ENCODE measurements at regions not wholly inside any gene's neighbourhood (a gene's known extent, or its start where the extent isn't known, plus 50 kb on each side); places are given as distances from the start of the nearest gene placed in this dataset.
A peak's percentile ranks its signal among the peaks of the same experiment; 100 is the strongest.

DNA sequence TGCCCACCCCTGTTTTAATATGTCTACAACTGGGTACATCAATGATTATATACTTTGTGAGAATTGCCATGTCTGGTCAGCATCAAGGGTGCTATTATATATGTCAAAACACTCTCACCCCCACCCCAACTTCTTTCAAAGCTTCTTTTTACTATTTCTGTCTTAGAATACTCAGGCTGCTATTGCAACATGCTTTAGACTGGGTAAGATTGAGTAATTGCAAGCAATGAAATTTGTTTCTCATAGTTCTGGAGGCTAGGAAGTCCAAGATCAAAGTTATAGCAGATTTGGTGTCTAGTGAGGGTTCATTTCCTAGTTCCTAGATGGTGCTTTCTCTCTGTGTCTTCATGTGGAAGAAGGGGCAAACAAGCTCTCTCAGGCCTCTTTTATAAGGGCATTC lies 100.5 kb upstream of the KCNK1 start:
- no peak for DNase-seq (ENCODE audit: low read depth)
- TF ChIP-seq, protein P1, sequence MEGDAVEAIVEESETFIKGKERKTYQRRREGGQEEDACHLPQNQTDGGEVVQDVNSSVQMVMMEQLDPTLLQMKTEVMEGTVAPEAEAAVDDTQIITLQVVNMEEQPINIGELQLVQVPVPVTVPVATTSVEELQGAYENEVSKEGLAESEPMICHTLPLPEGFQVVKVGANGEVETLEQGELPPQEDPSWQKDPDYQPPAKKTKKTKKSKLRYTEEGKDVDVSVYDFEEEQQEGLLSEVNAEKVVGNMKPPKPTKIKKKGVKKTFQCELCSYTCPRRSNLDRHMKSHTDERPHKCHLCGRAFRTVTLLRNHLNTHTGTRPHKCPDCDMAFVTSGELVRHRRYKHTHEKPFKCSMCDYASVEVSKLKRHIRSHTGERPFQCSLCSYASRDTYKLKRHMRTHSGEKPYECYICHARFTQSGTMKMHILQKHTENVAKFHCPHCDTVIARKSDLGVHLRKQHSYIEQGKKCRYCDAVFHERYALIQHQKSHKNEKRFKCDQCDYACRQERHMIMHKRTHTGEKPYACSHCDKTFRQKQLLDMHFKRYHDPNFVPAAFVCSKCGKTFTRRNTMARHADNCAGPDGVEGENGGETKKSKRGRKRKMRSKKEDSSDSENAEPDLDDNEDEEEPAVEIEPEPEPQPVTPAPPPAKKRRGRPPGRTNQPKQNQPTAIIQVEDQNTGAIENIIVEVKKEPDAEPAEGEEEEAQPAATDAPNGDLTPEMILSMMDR (IDR thresholded peaks at IDR 0.05; ENCODE audit: low read length, missing control alignments): no peak
- H3K4me3 ChIP-seq (replicated peaks; ENCODE audit: low read depth, low read length): no peak overlapping the region

DNA sequence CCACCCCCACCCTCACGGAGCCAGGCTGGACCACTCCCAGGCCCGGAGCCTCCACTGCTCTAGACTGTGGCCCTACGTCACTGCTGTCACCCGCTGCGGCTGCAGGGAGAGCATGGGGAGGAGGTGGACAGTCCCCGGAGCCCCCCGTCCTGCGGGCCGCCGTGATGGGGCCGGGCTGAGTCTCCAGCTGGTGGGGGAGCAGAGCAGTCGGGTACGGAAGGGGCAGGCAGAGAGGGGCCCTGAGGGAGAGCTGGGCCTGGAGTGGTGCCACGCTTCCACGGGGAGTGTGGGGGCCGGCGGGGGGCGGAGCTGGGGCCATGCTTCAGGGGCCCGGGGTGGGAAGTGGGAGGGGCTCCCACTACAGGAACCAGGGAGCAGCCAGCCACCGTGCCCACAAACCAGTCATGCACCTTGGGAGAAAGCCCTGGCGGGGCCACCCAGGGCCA lies 98.9 kb upstream of the KCNK1 start:
- no peak overlapping the region for H3K4me3 ChIP-seq (replicated peaks; ENCODE audit: low read depth, low read length)
- TF ChIP-seq, protein P1 (IDR thresholded peaks at IDR 0.05; ENCODE audit: low read length, missing control alignments): no peak
- DNase-seq (ENCODE audit: low read depth): no peak

DNA sequence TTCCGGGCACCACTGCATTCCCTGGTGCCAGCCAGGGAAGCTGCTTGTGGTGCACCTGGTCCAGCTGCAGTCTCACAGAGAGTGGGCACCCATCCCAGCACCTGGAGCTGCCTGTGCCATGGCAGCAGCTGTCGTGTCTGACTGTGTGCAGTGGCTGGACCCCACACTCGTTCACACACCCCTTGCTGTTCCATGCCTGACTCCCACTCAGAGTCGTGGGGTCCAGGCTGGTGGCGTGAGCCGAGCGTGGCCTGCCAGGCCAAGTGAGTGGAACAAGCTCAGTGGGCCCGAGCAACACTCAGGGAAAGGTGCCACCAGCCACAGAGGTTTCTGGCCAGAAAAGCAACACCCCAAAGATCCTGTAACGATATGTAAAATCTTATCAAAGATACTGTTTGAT lies 97.2 kb upstream of the KCNK1 start:
- TF ChIP-seq, protein P1 (IDR thresholded peaks at IDR 0.05; ENCODE audit: low read length, missing control alignments): no peak
- no peak overlapping the region for H3K4me3 ChIP-seq (replicated peaks; ENCODE audit: low read depth, low read length)
- no peak for DNase-seq (ENCODE audit: low read depth)

GRCh38 chr1:233518344-233518743 lies 95.6 kb upstream of the KCNK1 start:
- DNase-seq (ENCODE audit: low read depth): no peak
- no peak overlapping the region for H3K4me3 ChIP-seq (replicated peaks; ENCODE audit: low read depth, low read length)
- TF ChIP-seq, protein P1 (IDR thresholded peaks at IDR 0.05; ENCODE audit: low read length, missing control alignments): peak; percentile 16

DNA sequence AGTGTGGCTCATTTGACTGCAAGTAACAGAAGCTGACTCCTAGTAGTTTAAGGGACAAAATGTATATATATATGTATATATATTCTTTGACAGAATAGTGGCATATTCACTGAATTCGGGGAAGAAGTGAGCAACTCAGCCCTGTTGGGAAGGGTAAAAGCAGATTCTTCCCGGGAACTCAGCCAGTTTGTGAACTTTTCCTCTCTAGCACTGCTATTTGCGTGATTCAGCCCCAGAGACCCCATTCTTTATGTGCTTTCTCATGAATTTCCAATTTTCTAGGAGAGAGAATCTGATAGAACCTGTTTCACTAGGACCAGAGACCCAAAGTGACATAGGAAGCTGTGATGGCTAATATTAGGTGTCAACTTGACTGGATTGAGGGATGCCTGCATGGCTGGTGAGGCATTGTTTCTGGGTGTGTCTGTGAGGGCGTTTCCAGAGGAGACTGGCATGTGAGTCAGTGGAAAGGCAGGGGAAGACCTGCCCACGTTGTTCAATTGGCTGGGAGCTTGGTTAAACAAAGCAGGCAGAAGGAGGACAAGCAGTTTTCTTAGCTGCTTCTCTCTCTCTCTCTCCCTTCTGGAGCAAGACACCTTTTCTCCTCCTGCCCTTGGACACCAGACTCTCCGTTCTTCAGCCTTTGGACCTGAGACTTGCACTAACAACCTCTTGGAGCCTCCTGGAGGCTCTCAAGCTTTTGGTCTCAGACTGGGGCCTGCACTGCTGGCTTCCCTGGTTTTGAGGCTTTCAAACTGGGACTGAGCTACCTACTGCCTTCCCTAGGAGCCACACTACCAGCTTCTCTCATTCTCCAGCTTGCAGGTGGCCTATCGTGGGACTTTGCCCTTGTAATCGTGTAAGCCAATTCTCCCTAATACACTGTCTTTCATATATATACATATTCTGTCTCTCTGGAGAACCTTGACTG lies 93.4 kb upstream of the KCNK1 start:
- TF ChIP-seq, protein P1 (IDR thresholded peaks at IDR 0.05; ENCODE audit: low read length, missing control alignments): no peak
- no peak for DNase-seq (ENCODE audit: low read depth)
- H3K4me3 ChIP-seq (replicated peaks; ENCODE audit: low read depth, low read length): no peak overlapping the region

GRCh38 chr1:233523047-233523446 lies 90.9 kb upstream of the KCNK1 start:
- TF ChIP-seq, protein P1 (IDR thresholded peaks at IDR 0.05; ENCODE audit: low read length, missing control alignments): no peak
- no peak overlapping the region for H3K4me3 ChIP-seq (replicated peaks; ENCODE audit: low read depth, low read length)
- no peak for DNase-seq (ENCODE audit: low read depth)

Measured in fibroblast of pulmonary artery (primary cell).